ENCODE measurements at regions not wholly inside any gene's neighbourhood (a gene's known extent, or its start where the extent isn't known, plus 50 kb on each side); places are given as distances from the start of the nearest gene placed in this dataset.

GRCh38 chr2:122749405-122749804 is 994.0 kb downstream of the TSN start:
- DNase-seq (ENCODE audit: low read depth): no peak
- Histone ChIP-seq H3K27me3 (ENCODE audit: control insufficient read depth, insufficient read depth, low read length) (no peaks in the 10 kb centered on the region), H3K4me3 (ENCODE audit: low read depth, low read length) (no peak overlapping the region), H3K36me3 (ENCODE audit: control insufficient read depth, insufficient read depth, low read length) (no peaks in the 10 kb centered on the region)
- no peak for TF ChIP-seq CTCF (IDR thresholded peaks at IDR 0.05; ENCODE audit: insufficient read depth, low read length, poor library complexity, severe bottlenecking)

GRCh38 chr2:122750095-122750494 is 994.6 kb downstream of the TSN start:
- no peaks in the 10 kb centered on the region for H3K27me3 ChIP-seq (ENCODE audit: control insufficient read depth, insufficient read depth, low read length)
- DNase-seq (ENCODE audit: low read depth): no peak
- H3K36me3 ChIP-seq (ENCODE audit: control insufficient read depth, insufficient read depth, low read length): no peaks in the 10 kb centered on the region
- H3K4me3 ChIP-seq (ENCODE audit: low read depth, low read length): no peak overlapping the region
- no peak for TF ChIP-seq CTCF (IDR thresholded peaks at IDR 0.05; ENCODE audit: insufficient read depth, low read length, poor library complexity, severe bottlenecking)

- H3K36me3 ChIP-seq (ENCODE audit: control insufficient read depth, insufficient read depth, low read length): no peaks in the 10 kb centered on the region
Observed at GRCh38 chr2:122750808-122751207, 995.4 kb downstream of the TSN start.

GRCh38 chr2:122753336-122753735 is 997.9 kb downstream of the TSN start:
- H3K27me3 ChIP-seq (ENCODE audit: control insufficient read depth, insufficient read depth, low read length): no peaks in the 10 kb centered on the region
- DNase-seq (ENCODE audit: low read depth): no peak
- no peaks in the 10 kb centered on the region for H3K36me3 ChIP-seq (ENCODE audit: control insufficient read depth, insufficient read depth, low read length)
- TF ChIP-seq CTCF (IDR thresholded peaks at IDR 0.05; ENCODE audit: insufficient read depth, low read length, poor library complexity, severe bottlenecking): no peak
- no peak overlapping the region for H3K4me3 ChIP-seq (ENCODE audit: low read depth, low read length)

More at GRCh38 chr2:122750808-122751207, 995.4 kb downstream of the TSN start:
- no peak for TF ChIP-seq CTCF (IDR thresholded peaks at IDR 0.05; ENCODE audit: insufficient read depth, low read length, poor library complexity, severe bottlenecking)
- H3K27me3 ChIP-seq (ENCODE audit: control insufficient read depth, insufficient read depth, low read length): no peaks in the 10 kb centered on the region
- no peak overlapping the region for H3K4me3 ChIP-seq (ENCODE audit: low read depth, low read length)
- no peak for DNase-seq (ENCODE audit: low read depth)

- Histone ChIP-seq H3K36me3 (ENCODE audit: control insufficient read depth, insufficient read depth, low read length) (no peaks in the 10 kb centered on the region), H3K27me3 (ENCODE audit: control insufficient read depth, insufficient read depth, low read length) (no peaks in the 10 kb centered on the region), H3K4me3 (ENCODE audit: low read depth, low read length) (no peak overlapping the region)
- TF ChIP-seq CTCF (IDR thresholded peaks at IDR 0.05; ENCODE audit: insufficient read depth, low read length, poor library complexity, severe bottlenecking): no peak
- no peak for DNase-seq (ENCODE audit: low read depth)
Observed at GRCh38 chr2:122754561-122754960, 999.1 kb downstream of the TSN start.

- no peak overlapping the region for H3K4me3 ChIP-seq (ENCODE audit: low read depth, low read length)
- H3K27me3 ChIP-seq (ENCODE audit: control insufficient read depth, insufficient read depth, low read length): no peaks in the 10 kb centered on the region
- no peaks in the 10 kb centered on the region for H3K36me3 ChIP-seq (ENCODE audit: control insufficient read depth, insufficient read depth, low read length)
- no peak for DNase-seq (ENCODE audit: low read depth)
- no peak for TF ChIP-seq CTCF (IDR thresholded peaks at IDR 0.05; ENCODE audit: insufficient read depth, low read length, poor library complexity, severe bottlenecking)
Observed at GRCh38 chr2:122755281-122755780, 999.9 kb downstream of the TSN start.
